ENCODE measurements at regions not wholly inside any gene's neighbourhood (a gene's known extent, or its start where the extent isn't known, plus 50 kb on each side); places are given as distances from the start of the nearest gene placed in this dataset.

- TF ChIP-seq GATA2 (IDR thresholded peaks at IDR 0.05; ENCODE audit: low read depth, low read length) (no peak), GATA3 (IDR thresholded peaks at IDR 0.05; ENCODE audit: low read depth, low read length) (no peak)
Observed at GRCh38 chr14:58836303-58836974, 198.7 kb downstream of the DACT1 start.
